ENCODE measurements at regions not wholly inside any gene's neighbourhood (a gene's known extent, or its start where the extent isn't known, plus 50 kb on each side); places are given as distances from the start of the nearest gene placed in this dataset.

GRCh38 chr6:104400844-104401243, 458.9 kb downstream of the HACE1 start:
- intact Hi-C loops (cut with DNase I) = no loop called here

GRCh38 chr6:104396077-104396476, 463.6 kb downstream of the HACE1 start:
- intact Hi-C loops (cut with DNase I) = no loop called here
- DNase-seq = no peak
- ATAC-seq = no peak

More at GRCh38 chr6:104400844-104401243, 458.9 kb downstream of the HACE1 start:
- DNase-seq (no peak), ATAC-seq (no peak)

- ATAC-seq = no peak
- DNase-seq = no peak
- intact Hi-C loops (cut with DNase I) = no loop called here
These were observed 477.8 kb downstream of the HACE1 start for GRCh38 chr6:104381907-104382306.

- intact Hi-C loops (cut with DNase I) = no loop called here
- no peak for ATAC-seq
- DNase-seq = no peak
These were observed 494.1 kb downstream of the HACE1 start for GRCh38 chr6:104365451-104366234.

- DNase-seq (no peak), ATAC-seq (no peak)
- intact Hi-C loops (cut with DNase I) = no loop called here
These were observed 501.8 kb downstream of the HACE1 start for GRCh38 chr6:104357928-104358327.

- DNase-seq (no peak), ATAC-seq (no peak)
- intact Hi-C loops (cut with DNase I) = no loop called here
These were observed 503.5 kb downstream of the HACE1 start for GRCh38 chr6:104356197-104356596.

GRCh38 chr6:104349191-104349590, 510.5 kb downstream of the HACE1 start:
- intact Hi-C loops (cut with DNase I) = no loop called here
- ATAC-seq (no peak), DNase-seq (no peak)

- no peak for ATAC-seq
- intact Hi-C loops (cut with DNase I) = no loop called here
These were observed 515.5 kb downstream of the HACE1 start for GRCh38 chr6:104344223-104344622.

GRCh38 chr6:104332364-104332763, 527.4 kb downstream of the HACE1 start:
- intact Hi-C loops (cut with DNase I) = no loop called here
- no peak for ATAC-seq
- no peak for DNase-seq

More at GRCh38 chr6:104344223-104344622, 515.5 kb downstream of the HACE1 start:
- no peak for DNase-seq

GRCh38 chr6:104326173-104327001, 533.3 kb downstream of the HACE1 start:
- peak; percentile 23 for DNase-seq
- intact Hi-C loops (cut with DNase I) = no loop called here
- ATAC-seq = peak; percentile 38 to 42

GRCh38 chr6:104325341-104326172, 534.2 kb downstream of the HACE1 start:
- intact Hi-C loops (cut with DNase I) = no loop called here
- no peak for ATAC-seq
- DNase-seq = no peak

- DNase-seq = no peak
- intact Hi-C loops (cut with DNase I) = no loop called here
- no peak for ATAC-seq
These were observed 535.4 kb downstream of the HACE1 start for GRCh38 chr6:104324301-104324700.

GRCh38 chr6:104322841-104323240, 536.9 kb downstream of the HACE1 start:
- intact Hi-C loops (cut with DNase I) = no loop called here
- no peak for DNase-seq

GRCh38 chr6:104321301-104321700, 538.4 kb downstream of the HACE1 start:
- intact Hi-C loops (cut with DNase I) = no loop called here
- no peak for ATAC-seq
- no peak for DNase-seq

More at GRCh38 chr6:104322841-104323240, 536.9 kb downstream of the HACE1 start:
- no peak for ATAC-seq

GRCh38 chr6:104320896-104321295, 538.8 kb downstream of the HACE1 start:
- DNase-seq (no peak), ATAC-seq (no peak)
- intact Hi-C loops (cut with DNase I) = no loop called here

- no peak for ATAC-seq
- no peak for DNase-seq
- intact Hi-C loops (cut with DNase I) = no loop called here
These were observed 546.9 kb downstream of the HACE1 start for GRCh38 chr6:104312851-104313250.

- intact Hi-C loops (cut with DNase I) = no loop called here
- ATAC-seq (no peak), DNase-seq (no peak)
These were observed 553.5 kb downstream of the HACE1 start for GRCh38 chr6:104306211-104306610.

- no peak for ATAC-seq
- intact Hi-C loops (cut with DNase I) = no loop called here
- DNase-seq = no peak
These were observed 554.5 kb downstream of the HACE1 start for GRCh38 chr6:104305206-104305605.

- no peak for ATAC-seq
- intact Hi-C loops (cut with DNase I) = no loop called here
- DNase-seq = no peak
These were observed 557.8 kb downstream of the HACE1 start for GRCh38 chr6:104301951-104302350.

- intact Hi-C loops (cut with DNase I) = no loop called here
- ATAC-seq = no peak
These were observed 573.1 kb downstream of the HACE1 start for GRCh38 chr6:104286641-104287040.

More at GRCh38 chr6:104286641-104287040, 573.1 kb downstream of the HACE1 start:
- DNase-seq = no peak

Data from left cardiac atrium (tissue), 4 donors.